OCI-LY1 (cell line): ENCODE measurements at regions not wholly inside any gene's neighbourhood (a gene's known extent, or its start where the extent isn't known, plus 50 kb on each side); places are given as distances from the start of the nearest gene placed in this dataset.

Experiments
- H2AFZ ChIP-seq: fragments of 200-600 bp; sonication (generic), shearing (Covaris generic); 2 replicates; pipeline ENCODE4 v1.6.0; 2014; ENCODE audit warnings: antibody characterized with exemption, mild to moderate bottlenecking, low read length
- H3F3A ChIP-seq: fragments of 200-600 bp; sonication (generic), shearing (Covaris generic); 2 replicates; pipeline ENCODE4 v1.6.0; 2014; ENCODE audit warnings: mild to moderate bottlenecking, antibody characterized with exemption, low read length, moderate library complexity; ENCODE audit not compliant: insufficient read depth
- H3K27ac ChIP-seq: fragments of 200-600 bp; sonication (generic); 2 replicates; pipeline ENCODE4 v1.5.1; 2014; ENCODE audit warnings: low read length, mixed run types, mild to moderate bottlenecking, low read depth; ENCODE audit not compliant: poor library complexity, severe bottlenecking
- H3K27me3 ChIP-seq: fragments of 200-600 bp; sonication (generic); 2 replicates; pipeline ENCODE4 v1.6.0; 2014; ENCODE audit warnings: antibody characterized with exemption, mild to moderate bottlenecking, low read length, moderate library complexity; ENCODE audit not compliant: insufficient read depth
- H3K36me3 ChIP-seq: fragments of 200-600 bp; sonication (generic); 2 replicates; pipeline ENCODE4 v1.6.1; 2014; ENCODE audit warnings: mild to moderate bottlenecking, antibody characterized with exemption, low read length, moderate library complexity, mixed read lengths; ENCODE audit not compliant: insufficient read depth
- H3K4me1 ChIP-seq: fragments of 200-600 bp; sonication (generic); 2 replicates; pipeline ENCODE4 v1.5.1; 2014; ENCODE audit warnings: mild to moderate bottlenecking, low read length, moderate library complexity; ENCODE audit not compliant: insufficient read depth, severe bottlenecking
- H3K4me2 ChIP-seq: fragments of 200-600 bp; sonication (generic), shearing (Covaris generic); 2 replicates; pipeline ENCODE4 v1.6.1; 2014; ENCODE audit warnings: low read length
- H3K4me3 ChIP-seq: fragments of 200-600 bp; sonication (generic); 2 replicates; pipeline ENCODE4 v1.5.1; 2014; ENCODE audit warnings: low read length, low read depth, mild to moderate bottlenecking, mixed read lengths; ENCODE audit not compliant: poor library complexity, severe bottlenecking
- H3K79me2 ChIP-seq: fragments of 200-600 bp; shearing (Covaris generic); 2 replicates; pipeline ENCODE4 v1.6.1; 2016; ENCODE audit warnings: mixed run types, low read length, mixed read lengths; ENCODE audit not compliant: insufficient read depth
- H3K9ac ChIP-seq: fragments of 200-600 bp; sonication (generic), shearing (Covaris generic); 2 replicates; pipeline ENCODE4 v1.6.1; 2014; ENCODE audit warnings: mild to moderate bottlenecking, low read length, mixed read lengths
- H3K9me2 ChIP-seq: fragments of 200-600 bp; sonication (generic), shearing (Covaris generic); 2 replicates; pipeline ENCODE4 v1.6.1; 2014; ENCODE audit warnings: low read depth, mild to moderate bottlenecking, low read length, mixed read lengths
- H3K9me3 ChIP-seq: fragments of 200-600 bp; shearing (Covaris generic); 2 replicates; pipeline ENCODE4 v1.6.1; 2014; ENCODE audit warnings: low read length, mixed read lengths
- H4K20me1 ChIP-seq: fragments of 200-600 bp; sonication (generic), shearing (Covaris generic); 2 replicates; pipeline ENCODE4 v1.6.0; 2016; ENCODE audit warnings: mild to moderate bottlenecking, low read length; ENCODE audit not compliant: insufficient read depth
- EZH2 ChIP-seq: fragments of 200-600 bp; sonication (generic), shearing (Covaris generic); IDR thresholded peaks from 2 replicates; pipeline ENCODE4 v1.8.0; 2017; ENCODE audit warnings: borderline replicate concordance, mixed run types, mild to moderate bottlenecking, antibody characterized with exemption, low read length, moderate library complexity, mixed read lengths
- TF ChIP-seq, protein P1 (sequence below): fragments of 200-600 bp; sonication (generic), shearing (Covaris generic); IDR thresholded peaks from 2 replicates; pipeline ENCODE4 v1.5.1; 2017; ENCODE audit warnings: mild to moderate bottlenecking, antibody characterized with exemption, low read length, moderate library complexity, mixed read lengths

DNA sequence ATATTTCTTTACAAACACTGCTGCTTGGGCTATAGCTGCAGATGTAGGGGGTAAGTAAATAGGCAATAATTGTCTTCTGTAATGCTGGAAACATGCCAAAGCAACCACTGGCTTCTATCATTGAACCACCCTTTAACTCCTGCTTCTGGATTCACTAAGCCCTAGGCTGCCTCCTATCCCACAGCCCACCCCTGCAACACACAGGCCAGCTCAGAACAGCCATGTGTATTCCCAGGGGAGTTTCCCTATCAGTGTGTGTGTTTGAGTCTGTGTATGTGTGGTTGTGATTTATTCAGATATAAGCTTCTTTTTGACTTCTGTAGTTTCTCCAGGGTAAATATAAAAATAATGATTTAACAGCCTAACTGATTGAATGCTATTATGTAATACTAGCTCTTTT, 291.3 kb downstream of the PCDH10 start:
- Histone ChIP-seq H3K27me3 (no peaks in the 10 kb centered on the region), H3K4me1 (peaks cover 9% of the 10 kb centered on the region), H3K27ac (no peak overlapping the region), H3K4me3 (no peak overlapping the region), H2AFZ (no peak overlapping the region), H3K9ac (no peak overlapping the region), H3K9me3 (no peaks in the 10 kb centered on the region), H3K36me3 (no peaks in the 10 kb centered on the region), H3K79me2 (no peaks in the 10 kb centered on the region), H3K9me2 (no peaks in the 10 kb centered on the region), H3F3A (no peaks in the 10 kb centered on the region), H3K4me2 (no peak overlapping the region), H4K20me1 (no peaks in the 10 kb centered on the region)
- no peak for TF ChIP-seq EZH2
- TF ChIP-seq, protein P1, sequence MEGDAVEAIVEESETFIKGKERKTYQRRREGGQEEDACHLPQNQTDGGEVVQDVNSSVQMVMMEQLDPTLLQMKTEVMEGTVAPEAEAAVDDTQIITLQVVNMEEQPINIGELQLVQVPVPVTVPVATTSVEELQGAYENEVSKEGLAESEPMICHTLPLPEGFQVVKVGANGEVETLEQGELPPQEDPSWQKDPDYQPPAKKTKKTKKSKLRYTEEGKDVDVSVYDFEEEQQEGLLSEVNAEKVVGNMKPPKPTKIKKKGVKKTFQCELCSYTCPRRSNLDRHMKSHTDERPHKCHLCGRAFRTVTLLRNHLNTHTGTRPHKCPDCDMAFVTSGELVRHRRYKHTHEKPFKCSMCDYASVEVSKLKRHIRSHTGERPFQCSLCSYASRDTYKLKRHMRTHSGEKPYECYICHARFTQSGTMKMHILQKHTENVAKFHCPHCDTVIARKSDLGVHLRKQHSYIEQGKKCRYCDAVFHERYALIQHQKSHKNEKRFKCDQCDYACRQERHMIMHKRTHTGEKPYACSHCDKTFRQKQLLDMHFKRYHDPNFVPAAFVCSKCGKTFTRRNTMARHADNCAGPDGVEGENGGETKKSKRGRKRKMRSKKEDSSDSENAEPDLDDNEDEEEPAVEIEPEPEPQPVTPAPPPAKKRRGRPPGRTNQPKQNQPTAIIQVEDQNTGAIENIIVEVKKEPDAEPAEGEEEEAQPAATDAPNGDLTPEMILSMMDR = no peak

DNA sequence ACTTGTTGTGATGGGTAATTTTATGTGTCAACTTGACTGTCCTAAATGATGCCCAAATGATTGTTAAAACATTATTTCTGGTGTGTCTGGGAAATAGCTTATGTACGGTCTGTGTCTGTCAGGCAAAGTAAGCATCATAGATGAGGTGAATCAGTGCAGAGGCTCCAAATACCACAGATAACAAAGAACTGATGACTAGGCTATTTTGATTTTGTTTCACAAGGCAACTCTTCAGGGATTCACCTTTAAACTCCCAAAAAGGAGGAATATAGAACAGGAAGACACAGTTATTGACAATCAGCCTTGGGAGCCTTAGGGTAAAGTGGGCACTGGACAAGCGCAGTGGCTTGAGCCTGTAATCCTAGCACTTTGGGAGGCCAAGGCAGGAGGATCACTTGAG, 290.7 kb downstream of the PCDH10 start:
- no peak overlapping the region for H3K4me3 ChIP-seq
- H4K20me1 ChIP-seq = no peaks in the 10 kb centered on the region
- H3K4me1 ChIP-seq = peaks cover 9% of the 10 kb centered on the region
- no peak overlapping the region for H3K4me2 ChIP-seq
- H3K9ac ChIP-seq = no peak overlapping the region
- no peaks in the 10 kb centered on the region for H3K27me3 ChIP-seq
- TF ChIP-seq, protein P1 = no peak
- TF ChIP-seq EZH2 = no peak
- no peak overlapping the region for H3K27ac ChIP-seq
- H3K9me3 ChIP-seq = no peaks in the 10 kb centered on the region
- no peaks in the 10 kb centered on the region for H3K36me3 ChIP-seq
- H3K79me2 ChIP-seq = no peaks in the 10 kb centered on the region
- H3K9me2 ChIP-seq = no peaks in the 10 kb centered on the region
- H2AFZ ChIP-seq = no peak overlapping the region
- no peaks in the 10 kb centered on the region for H3F3A ChIP-seq

DNA sequence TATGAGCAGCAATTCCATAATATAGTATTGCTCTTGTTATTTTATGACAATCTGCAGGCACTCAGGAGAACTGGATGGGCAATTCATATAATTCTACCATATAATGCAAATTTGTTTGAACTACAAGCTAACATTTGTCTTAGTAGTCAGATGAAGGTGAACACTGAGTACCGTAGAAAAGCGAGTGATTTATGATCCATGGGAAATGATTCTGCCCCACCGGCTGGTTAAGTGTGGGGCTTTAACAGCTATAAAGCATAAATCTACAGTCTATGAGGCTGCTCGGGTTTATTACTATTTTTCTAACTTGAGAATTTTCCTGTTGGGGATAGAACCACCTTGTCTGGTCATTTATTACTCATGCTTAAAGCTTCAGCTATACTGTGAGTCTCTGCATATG, 275.5 kb downstream of the PCDH10 start:
- Histone ChIP-seq H3K4me3 (no peak overlapping the region), H3K9me3 (no peaks in the 10 kb centered on the region), H3K27ac (no peak overlapping the region), H4K20me1 (no peaks in the 10 kb centered on the region), H3K36me3 (no peaks in the 10 kb centered on the region), H3K27me3 (no peaks in the 10 kb centered on the region), H3K4me2 (no peak overlapping the region), H3K4me1 (no peaks in the 10 kb centered on the region), H3F3A (no peaks in the 10 kb centered on the region), H2AFZ (peak overlapping the region; percentile 58; the same call in 1 of the 2 replicates), H3K9me2 (no peaks in the 10 kb centered on the region), H3K9ac (no peak overlapping the region), H3K79me2 (no peaks in the 10 kb centered on the region)
- no peak for TF ChIP-seq EZH2
- TF ChIP-seq, protein P1 = no peak
